NOMO-1 treated with DMSO at 0.1 percent for 48 hours (cell line): ENCODE measurements at regions not wholly inside any gene's neighbourhood (a gene's known extent, or its start where the extent isn't known, plus 50 kb on each side); places are given as distances from the start of the nearest gene placed in this dataset.
"Not testable (repeated sequence)": the region's sequence is repeated elsewhere in the genome, so short reads cannot be mapped to it uniquely, and the experiment has no call there.

Experiments used
- DNase-seq: peaks from one replicate; lab custom pipeline; 2025; ENCODE audit not compliant: unreplicated experiment; lab: John Stamatoyannopoulos, UW

- DNase-seq = not testable (repeated sequence)
Observed at GRCh38 chr14:106011631-106012360, 485.4 kb downstream of the TMEM121 start.

GRCh38 chr14:106012361-106012725, 486.0 kb downstream of the TMEM121 start:
- DNase-seq = not testable (repeated sequence)

GRCh38 chr14:106013879-106014376, 487.5 kb downstream of the TMEM121 start:
- DNase-seq = no peak

- not testable (repeated sequence) for DNase-seq
Observed at GRCh38 chr14:106017952-106018351, 491.6 kb downstream of the TMEM121 start.

- no peak for DNase-seq
Observed at GRCh38 chr14:106021832-106022231, 495.4 kb downstream of the TMEM121 start.

DNA sequence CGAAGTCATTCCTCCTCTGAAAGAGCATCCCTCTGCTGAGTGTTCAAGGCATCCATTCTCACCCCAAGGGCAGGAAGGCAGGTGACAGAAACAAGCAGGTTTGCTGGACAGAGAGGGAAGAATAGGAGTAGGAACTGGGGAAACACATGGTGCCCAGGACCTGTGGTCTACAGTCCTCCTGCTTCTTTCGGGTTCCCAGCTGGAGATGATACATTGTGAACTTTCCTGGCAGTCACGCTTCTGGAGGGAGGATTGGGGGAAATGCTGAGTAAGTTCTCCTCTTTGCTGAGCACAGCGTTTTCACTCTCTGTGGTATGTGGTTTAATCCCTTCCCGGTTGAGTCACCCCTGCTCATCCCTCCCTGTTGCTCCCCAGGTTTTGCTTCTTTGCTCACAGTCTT, 496.3 kb downstream of the TMEM121 start:
- not testable (repeated sequence) for DNase-seq

- DNase-seq = no peak
Observed at GRCh38 chr14:106023411-106023810, 497.0 kb downstream of the TMEM121 start.

- no peak for DNase-seq
Observed at GRCh38 chr14:106024983-106025604, 498.7 kb downstream of the TMEM121 start.

DNA sequence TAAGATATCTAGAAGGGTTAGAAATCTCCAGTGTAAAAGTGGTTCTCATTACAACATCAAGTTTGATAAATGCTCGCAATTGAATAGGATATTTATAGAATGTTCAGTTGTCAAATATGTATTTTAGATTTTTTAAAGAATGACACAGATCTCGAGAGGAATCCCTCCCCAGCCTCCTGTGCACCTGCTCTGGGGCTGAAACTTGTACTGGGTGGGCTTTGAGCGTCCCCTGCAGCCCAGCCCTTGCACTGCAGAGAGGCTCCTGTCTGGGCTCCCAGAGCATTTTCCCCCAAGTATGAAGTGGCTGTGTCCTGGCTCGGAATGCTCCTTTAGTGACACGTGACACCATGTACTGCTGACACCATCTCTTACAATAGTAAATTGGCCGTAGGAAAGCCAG, 499.6 kb downstream of the TMEM121 start:
- no peak for DNase-seq

- not testable (repeated sequence) for DNase-seq
Observed at GRCh38 chr14:106027759-106028158, 501.4 kb downstream of the TMEM121 start.

DNA sequence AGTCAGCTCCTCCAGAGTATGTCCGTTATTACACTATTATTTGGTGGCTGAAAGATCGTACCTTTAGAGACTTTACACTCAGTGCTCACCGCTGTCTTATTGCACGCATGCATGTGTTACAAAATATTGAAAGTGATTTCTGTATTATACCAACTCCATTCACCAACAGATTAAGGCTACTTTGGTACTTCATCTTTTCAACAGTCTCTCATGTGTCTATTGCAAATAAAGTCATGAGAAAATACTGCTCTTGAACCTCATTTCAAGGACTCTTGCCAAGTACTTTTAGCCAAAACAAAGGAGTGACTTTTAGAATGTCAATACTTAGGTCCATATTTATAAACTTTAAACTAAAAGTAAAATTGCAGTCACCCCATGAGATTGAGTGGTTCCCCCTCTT, 503.6 kb downstream of the TMEM121 start:
- DNase-seq = no peak

DNA sequence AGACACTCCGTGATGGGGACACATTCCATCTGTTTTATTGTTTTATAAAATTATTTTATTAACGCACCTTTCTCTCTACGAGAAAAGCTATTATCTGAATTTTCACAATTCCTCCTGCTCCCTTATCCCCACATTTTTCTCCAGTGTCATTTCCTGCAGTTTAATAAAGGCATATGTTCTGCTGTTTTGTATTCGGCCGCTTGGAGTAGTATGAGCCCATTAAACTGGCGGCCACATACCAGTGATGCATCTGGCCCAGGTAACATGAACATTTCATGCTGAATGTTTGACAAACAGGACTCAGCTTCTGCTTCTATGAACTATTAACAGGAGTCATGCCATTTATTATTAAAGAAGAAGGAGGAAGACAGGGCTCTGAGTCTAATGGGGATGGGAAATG, 511.0 kb downstream of the TMEM121 start:
- DNase-seq = no peak

DNA sequence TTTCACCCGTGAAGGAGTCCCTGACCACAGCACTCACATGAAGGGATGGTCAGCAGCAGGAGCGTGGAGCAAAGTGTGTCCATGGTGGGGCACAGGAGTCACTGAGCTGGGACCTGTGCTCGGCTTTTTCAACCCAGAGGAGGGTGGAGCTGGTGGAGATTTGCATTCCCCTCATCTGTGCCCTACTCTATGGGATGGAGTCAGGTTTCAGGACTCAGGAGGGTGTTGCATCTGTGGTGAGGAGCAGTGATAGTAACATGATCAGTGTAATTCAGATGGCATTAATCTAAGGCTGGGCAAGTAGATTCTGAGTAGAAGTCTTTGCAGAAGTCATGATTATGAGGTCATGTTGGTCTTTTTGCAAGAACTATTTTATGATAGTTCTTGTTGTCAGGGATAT, 511.9 kb downstream of the TMEM121 start:
- no peak for DNase-seq

- DNase-seq = peak; percentile 8
Observed at GRCh38 chr14:106039400-106039799, 513.0 kb downstream of the TMEM121 start.

GRCh38 chr14:106044515-106044914, 518.1 kb downstream of the TMEM121 start:
- no peak for DNase-seq

- peak; percentile 53 for DNase-seq
Observed at GRCh38 chr14:106044949-106045596, 518.7 kb downstream of the TMEM121 start.

DNA sequence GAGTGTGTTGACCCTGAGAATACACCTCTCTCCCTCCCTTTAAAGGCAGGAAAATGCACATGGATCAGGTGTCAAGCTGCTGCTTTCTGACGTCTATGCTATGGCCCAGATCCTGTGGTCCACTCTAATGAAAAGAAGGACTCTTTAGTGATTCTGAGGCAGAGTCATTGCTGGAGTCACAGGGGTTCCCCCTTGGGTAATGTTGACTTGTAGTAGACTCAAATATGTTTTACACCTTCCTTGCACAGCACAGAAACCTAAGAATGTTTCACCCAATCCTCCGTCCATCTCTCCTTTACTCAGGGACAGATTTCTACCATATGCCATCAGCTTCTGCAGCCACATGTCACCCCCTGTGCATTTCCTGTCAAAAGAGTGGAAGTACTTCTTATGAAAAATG, 525.4 kb downstream of the TMEM121 start:
- DNase-seq = no peak

DNA sequence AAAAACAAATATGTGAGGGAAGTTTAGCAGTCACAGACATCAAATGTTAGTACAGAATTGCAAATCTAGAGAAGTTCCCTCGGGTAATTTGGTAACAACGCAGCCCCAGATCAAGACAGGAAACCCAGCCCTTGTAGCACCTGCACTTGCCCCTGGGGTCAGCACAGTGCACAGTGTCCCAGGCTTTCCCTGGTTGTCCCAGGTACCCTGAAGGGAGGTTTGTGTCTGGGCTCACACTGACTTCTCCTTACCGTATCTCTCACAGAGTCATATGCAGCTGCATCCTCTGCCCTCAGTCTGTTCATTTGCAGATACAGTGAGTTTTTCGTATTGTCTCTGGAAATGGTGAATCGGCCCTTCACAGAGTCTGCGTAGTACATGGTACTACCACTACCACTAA, 528.9 kb downstream of the TMEM121 start:
- no peak for DNase-seq

DNA sequence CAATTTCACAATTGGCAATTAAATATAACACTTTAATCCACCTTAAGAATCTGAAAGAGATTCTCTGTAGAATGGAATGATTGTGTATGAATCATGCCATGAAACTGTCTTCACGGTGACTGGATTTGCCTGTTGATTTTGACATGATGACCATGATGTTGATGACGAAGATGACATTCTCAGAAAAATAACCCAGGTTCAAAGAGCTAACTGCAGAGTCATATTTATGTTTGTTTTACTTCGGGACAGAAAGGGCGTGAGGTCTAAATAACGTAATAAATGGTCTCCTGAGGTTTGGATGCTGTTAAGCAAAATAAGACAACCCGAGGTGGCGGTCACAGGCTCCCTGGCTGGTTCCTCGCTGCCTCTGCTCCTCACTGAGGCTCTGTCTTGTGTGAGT, 532.0 kb downstream of the TMEM121 start:
- no peak for DNase-seq

DNA sequence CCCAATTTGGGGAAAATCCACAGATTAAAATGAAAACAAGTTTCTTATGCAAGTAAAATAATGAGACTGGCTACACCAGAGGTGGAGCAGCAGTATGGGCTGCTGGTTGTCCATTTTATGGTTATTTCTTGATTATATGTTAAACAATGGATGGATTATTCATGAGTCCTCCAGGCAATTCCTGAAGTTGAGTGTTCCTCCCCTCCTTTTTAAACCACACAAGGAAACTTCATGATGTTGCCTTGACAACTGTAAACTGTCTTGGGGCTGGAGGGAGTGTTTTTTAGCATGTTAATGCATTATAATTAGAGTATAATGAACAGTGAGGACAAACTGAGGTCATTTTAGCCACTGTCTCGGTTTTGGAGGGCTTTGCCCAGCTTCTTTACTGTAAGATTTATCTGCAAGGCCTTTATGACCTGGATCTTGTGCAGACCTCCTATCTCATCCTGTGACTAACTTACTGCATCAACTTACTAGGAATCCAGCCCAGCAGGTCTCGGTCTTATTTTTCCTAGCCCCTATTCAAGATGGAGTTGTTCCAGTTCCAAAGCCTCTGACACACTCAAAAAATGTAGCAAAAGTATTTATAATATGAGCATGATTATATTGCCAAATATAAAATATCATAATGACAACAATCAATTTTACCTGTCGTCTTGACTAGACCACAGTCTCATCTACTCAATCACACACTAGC, 534.0 kb downstream of the TMEM121 start:
- DNase-seq = no peak

DNA sequence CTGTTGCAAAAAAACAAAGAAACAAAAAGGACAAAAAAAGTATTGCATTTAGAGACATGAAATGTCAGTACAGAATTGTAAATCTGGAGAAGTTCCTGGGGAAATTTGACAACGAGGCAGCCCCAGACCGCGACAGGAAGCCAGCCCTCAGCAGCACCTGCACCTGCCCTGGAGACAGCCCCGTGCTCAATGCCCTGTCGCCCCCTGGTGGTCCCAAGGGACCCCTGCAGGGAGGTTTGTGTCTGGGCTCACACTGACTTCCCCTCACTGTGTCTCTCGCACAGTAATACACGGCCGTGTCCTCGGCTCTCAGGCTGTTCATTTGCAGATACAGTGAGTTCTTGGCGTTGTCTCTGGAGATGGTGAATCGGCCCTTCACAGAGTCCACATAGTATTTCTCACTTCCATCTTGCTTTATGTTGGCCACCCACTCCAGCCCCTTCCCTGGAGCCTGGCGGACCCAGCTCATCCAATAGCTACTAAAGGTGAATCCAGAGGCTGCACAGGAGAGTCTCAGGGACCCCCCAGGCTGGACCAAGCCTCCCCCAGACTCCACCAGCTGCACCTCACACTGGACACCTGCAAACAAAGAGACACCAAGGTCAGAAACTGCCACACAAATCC, 535.6 kb downstream of the TMEM121 start:
- not testable (repeated sequence) for DNase-seq
